SHP77 (cell line): ENCODE measurements at regions not wholly inside any gene's neighbourhood (a gene's known extent, or its start where the extent isn't known, plus 50 kb on each side); places are given as distances from the start of the nearest gene placed in this dataset.

Source experiments
- DNase-seq, 2 experiments: peaks; one replicate each; lab custom pipeline; 2025; lab: John Stamatoyannopoulos, UW

- DNase-seq = no peak
Observed at GRCh38 chr18:65547046-65547445, 203.8 kb upstream of the CDH7 start.

- no peak for DNase-seq
Observed at GRCh38 chr18:65544701-65545100, 206.1 kb upstream of the CDH7 start.

GRCh38 chr18:65527879-65528633 is 222.8 kb upstream of the CDH7 start:
- DNase-seq = no peak

- DNase-seq = no peak
Observed at GRCh38 chr18:65526099-65526498, 224.7 kb upstream of the CDH7 start.

- DNase-seq = no peak
Observed at GRCh38 chr18:65523461-65523860, 227.4 kb upstream of the CDH7 start.

GRCh38 chr18:65522907-65523306 is 227.9 kb upstream of the CDH7 start:
- no peak for DNase-seq

- no peak for DNase-seq
Observed at GRCh38 chr18:65516209-65516608, 234.6 kb upstream of the CDH7 start.

- DNase-seq = no peak
Observed at GRCh38 chr18:65498605-65499004, 252.2 kb upstream of the CDH7 start.

- DNase-seq = peak; percentile 45 to 54
Observed at GRCh38 chr18:65487569-65487968, 263.2 kb upstream of the CDH7 start.

- DNase-seq = no peak
Observed at GRCh38 chr18:65477455-65477854, 273.4 kb upstream of the CDH7 start.

- DNase-seq = no peak
Observed at GRCh38 chr18:65468881-65469280, 281.9 kb upstream of the CDH7 start.

GRCh38 chr18:65464361-65464760 is 286.5 kb upstream of the CDH7 start:
- no peak for DNase-seq

- DNase-seq = no peak
Observed at GRCh38 chr18:65459741-65460140, 291.1 kb upstream of the CDH7 start.

GRCh38 chr18:65458871-65459270 is 291.9 kb upstream of the CDH7 start:
- no peak for DNase-seq

GRCh38 chr18:65439188-65439587 is 311.6 kb upstream of the CDH7 start:
- DNase-seq = no peak

GRCh38 chr18:65436430-65436829 is 314.4 kb upstream of the CDH7 start:
- peak in 1 of 2 experiments; percentile 1 for DNase-seq

- peak; percentile 24 to 43 for DNase-seq
Observed at GRCh38 chr18:65435534-65435933, 315.3 kb upstream of the CDH7 start.

- DNase-seq = no peak
Observed at GRCh38 chr18:65429601-65430000, 321.2 kb upstream of the CDH7 start.

GRCh38 chr18:65425366-65425765 is 325.4 kb upstream of the CDH7 start:
- DNase-seq = no peak

- no peak for DNase-seq
Observed at GRCh38 chr18:65423776-65424175, 327.0 kb upstream of the CDH7 start.

- DNase-seq = no peak
Observed at GRCh38 chr18:65422544-65423136, 328.2 kb upstream of the CDH7 start.

- peak; percentile 29 to 40 for DNase-seq
Observed at GRCh38 chr18:65415098-65415497, 335.7 kb upstream of the CDH7 start.

- DNase-seq = no peak
Observed at GRCh38 chr18:65414501-65414900, 336.3 kb upstream of the CDH7 start.

GRCh38 chr18:65411061-65411460 is 339.8 kb upstream of the CDH7 start:
- DNase-seq = no peak
